Panc1 (cell line): ENCODE measurements at regions not wholly inside any gene's neighbourhood (a gene's known extent, or its start where the extent isn't known, plus 50 kb on each side); places are given as distances from the start of the nearest gene placed in this dataset.
"Not testable (repeated sequence)": the region's sequence is repeated elsewhere in the genome, so short reads cannot be mapped to it uniquely, and the experiment has no call there.

Experiments used
- ATAC-seq: fragments of 200-7000 bp; cut with Tn5 transposase; 2 replicates; pipeline ENCODE4 v1.9.1; 2020; ENCODE audit warnings: mild to moderate bottlenecking, moderate library complexity
- BruUV-seq: library from RNA; stranded (reverse); fragments of 400-500 nt; replicated peaks from 2 replicates; lab custom pipeline; 2021; lab: Mats Ljungman, UMichigan
- CTCF ChIA-PET: fragments of 300-600 bp; sonication (Branson Sonifier 250); formaldehyde crosslinking; loops from one replicate; lab custom pipeline; 2022; ENCODE audit warnings: antibody characterized with exemption; lab: Charles Lee
- POLR2A ChIA-PET: fragments of 300-600 bp; sonication (Branson Sonifier 250); formaldehyde crosslinking; loops from one replicate; lab custom pipeline; 2022; ENCODE audit warnings: antibody characterized with exemption; lab: Charles Lee
- DNase-seq: peaks from one replicate; pipeline ENCODE4 v3.0.0-alpha.2; 2010; ENCODE audit warnings: low read depth, low spot score
- H3K27ac ChIP-seq: 2 replicates; pipeline ENCODE4 v1.5.1; 2011; ENCODE audit warnings: mild to moderate bottlenecking, low read length, inconsistent platforms
- H3K27me3 ChIP-seq: fragments of 200-500 bp; sonication (Bioruptor generic); 2 replicates; pipeline ENCODE4 v1.6.0; 2014; ENCODE audit warnings: low read length, inconsistent platforms; ENCODE audit not compliant: control insufficient read depth, insufficient read depth
- H3K36me3 ChIP-seq: fragments of 200-500 bp; sonication (Bioruptor generic); 2 replicates; pipeline ENCODE4 v1.5.1; 2014; ENCODE audit warnings: inconsistent platforms, mild to moderate bottlenecking, low read length, moderate library complexity; ENCODE audit not compliant: control insufficient read depth, insufficient read depth
- H3K4me1 ChIP-seq: 2 replicates; pipeline ENCODE4 v1.5.1; 2011; ENCODE audit warnings: inconsistent platforms, mild to moderate bottlenecking, low read length, moderate library complexity; ENCODE audit not compliant: control insufficient read depth, insufficient read depth
- H3K4me3 ChIP-seq, 2 experiments: 2 replicates each; pipeline ENCODE4 v1.5.1; 2011 to 2012; ENCODE audit warnings: low read depth in 2 of 2, low read length in 2 of 2, mild to moderate bottlenecking in 2 of 2, inconsistent platforms in 1 of 2, moderate library complexity in 1 of 2
- H3K9me3 ChIP-seq: fragments of 200-500 bp; sonication (Bioruptor generic); 2 replicates; pipeline ENCODE4 v1.5.1; 2014; ENCODE audit warnings: low read depth, mild to moderate bottlenecking, inconsistent platforms, low read length, moderate library complexity; ENCODE audit not compliant: control insufficient read depth, insufficient read depth
- CTCF ChIP-seq: fragments of 450-650 bp; IDR thresholded peaks from 2 replicates; pipeline ENCODE4 v1.5.1; 2017; ENCODE audit warnings: mild to moderate bottlenecking
- POLR2AphosphoS5 ChIP-seq: IDR thresholded peaks from 2 replicates; pipeline ENCODE4 v1.6.1; 2012; ENCODE audit warnings: mild to moderate bottlenecking, low read depth, low read length, moderate library complexity
- REST ChIP-seq, 2 experiments: IDR thresholded peaks; 2 replicates each; pipeline ENCODE4 v1.6.1; 2011 to 2012; ENCODE audit warnings: low read depth in 2 of 2, control low read depth in 1 of 2, low read length in 1 of 2, mild to moderate bottlenecking in 1 of 2, moderate library complexity in 1 of 2; ENCODE audit not compliant: insufficient read depth in 1 of 2
- SIN3A ChIP-seq: IDR thresholded peaks from 2 replicates; pipeline ENCODE4 v1.6.1; 2012; ENCODE audit warnings: low read depth, mild to moderate bottlenecking, low read length, moderate library complexity, borderline replicate concordance; ENCODE audit not compliant: insufficient read depth
- TCF7L2 ChIP-seq: IDR thresholded peaks from 2 replicates; pipeline ENCODE4 v1.6.1; 2011; ENCODE audit warnings: mild to moderate bottlenecking, low read depth, low read length, inconsistent platforms
- in situ Hi-C: cut with HindIII; loops from 2 replicates; pipeline ENCODE4 v1.10.0; 2016; ENCODE audit warnings: low sequenced_read_pairs, low pct_unique_long_range_greater_than_20kb
- intact Hi-C: fragments of 100-400 bp; cut with micrococcal nuclease; formaldehyde crosslinking; loops from one replicate; pipeline ENCODE4 v1.10.0; 2022; ENCODE audit not compliant: unreplicated experiment

GRCh38 chr11:71367756-71368155 is 80.4 kb downstream of the DHCR7 start:
- CTCF ChIA-PET: no interaction called here
- no peak overlapping the region for H3K4me3 ChIP-seq
- in situ Hi-C loops: no loop called here
- no peak overlapping the region for H3K27ac ChIP-seq
- intact Hi-C loops: no loop called here
- no peak for TF ChIP-seq CTCF
- no peak for TF ChIP-seq TCF7L2
- no peak for TF ChIP-seq SIN3A
- TF ChIP-seq POLR2AphosphoS5: no peak
- TF ChIP-seq REST (IDR thresholded peaks at IDR 0.05; ENCODE audit: insufficient read depth in 1 of 2, low read depth in 2 of 2, low read length in 1 of 2): no peak
- ATAC-seq (no peak), DNase-seq (no peak)
- no peaks in the 10 kb centered on the region for H3K27me3 ChIP-seq
- no peaks in the 10 kb centered on the region for H3K36me3 ChIP-seq
- no TSS peak for BruUV-seq
- no peaks in the 10 kb centered on the region for H3K9me3 ChIP-seq
- POLR2A ChIA-PET: no interaction called here
- no peaks in the 10 kb centered on the region for H3K4me1 ChIP-seq

- DNase-seq, BruUV-seq, POLR2A ChIA-PET, H3K36me3 ChIP-seq, H3K27me3 ChIP-seq, H3K27ac ChIP-seq, H3K4me1 ChIP-seq, H3K9me3 ChIP-seq, in situ Hi-C loops, ATAC-seq, intact Hi-C loops, H3K4me3 ChIP-seq, CTCF ChIA-PET: not testable (repeated sequence)
These were observed 80.9 kb downstream of the DHCR7 start for GRCh38 chr11:71367276-71367675.

GRCh38 chr11:71366076-71366475 is 82.1 kb downstream of the DHCR7 start:
- BruUV-seq: no TSS peak
- ChIA-PET CTCF (no interaction called here), POLR2A (no interaction called here)
- in situ Hi-C loops (no loop called here), intact Hi-C loops (no loop called here)
- ATAC-seq: no peak
- no peaks in the 10 kb centered on the region for H3K27me3 ChIP-seq
- DNase-seq: no peak
- TF ChIP-seq CTCF (no peak), TCF7L2 (no peak), POLR2AphosphoS5 (no peak), REST (IDR thresholded peaks at IDR 0.05; ENCODE audit: insufficient read depth in 1 of 2, low read depth in 2 of 2, low read length in 1 of 2) (no peak), SIN3A (no peak)
- H3K4me3 ChIP-seq: no peak overlapping the region
- H3K9me3 ChIP-seq: no peaks in the 10 kb centered on the region
- no peaks in the 10 kb centered on the region for H3K4me1 ChIP-seq
- H3K36me3 ChIP-seq: no peaks in the 10 kb centered on the region
- no peak overlapping the region for H3K27ac ChIP-seq
